GM18517 (cell line): ENCODE measurements at regions not wholly inside any gene's neighbourhood (a gene's known extent, or its start where the extent isn't known, plus 50 kb on each side); places are given as distances from the start of the nearest gene placed in this dataset.

ENCODE experiments used
- ATAC-seq: cut with Tn5 transposase; IDR thresholded peaks from one replicate; pipeline ENCODE4 v1.9.1; 2021; ENCODE audit warnings: mild to moderate bottlenecking, moderate library complexity; ENCODE audit not compliant: unreplicated experiment

DNA sequence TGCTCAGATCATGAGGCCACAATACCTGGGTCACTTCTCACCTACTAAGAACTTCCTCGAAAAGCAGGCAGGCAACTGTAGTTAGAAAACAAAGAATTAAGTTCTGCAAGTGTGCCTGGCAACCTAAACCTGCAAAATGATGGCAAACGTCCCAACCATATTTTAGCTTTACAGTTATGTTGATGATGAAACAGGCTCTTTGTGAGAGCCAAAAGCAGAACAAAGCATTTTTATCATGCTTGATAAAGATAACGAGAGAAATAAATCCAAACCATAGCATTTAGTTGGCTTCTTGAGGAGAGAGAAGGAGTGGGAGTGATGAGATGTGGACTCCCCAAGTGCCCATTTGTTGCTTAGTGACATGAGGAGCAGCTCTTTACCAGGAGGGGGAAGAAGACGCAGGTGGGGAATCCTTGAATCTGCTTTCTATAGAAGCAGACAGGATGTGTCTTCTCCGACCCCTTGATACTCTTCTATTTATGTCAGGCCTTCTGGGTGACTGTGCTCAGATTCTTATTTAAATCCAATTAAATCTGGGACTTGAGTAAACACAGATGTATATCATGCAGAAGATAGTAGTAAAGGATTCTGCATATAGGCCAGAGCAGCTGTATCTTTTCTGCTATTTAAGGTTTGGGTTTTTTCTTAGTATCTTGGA lies 221.2 kb downstream of the TMEM167A start:
- ATAC-seq = no peak

DNA sequence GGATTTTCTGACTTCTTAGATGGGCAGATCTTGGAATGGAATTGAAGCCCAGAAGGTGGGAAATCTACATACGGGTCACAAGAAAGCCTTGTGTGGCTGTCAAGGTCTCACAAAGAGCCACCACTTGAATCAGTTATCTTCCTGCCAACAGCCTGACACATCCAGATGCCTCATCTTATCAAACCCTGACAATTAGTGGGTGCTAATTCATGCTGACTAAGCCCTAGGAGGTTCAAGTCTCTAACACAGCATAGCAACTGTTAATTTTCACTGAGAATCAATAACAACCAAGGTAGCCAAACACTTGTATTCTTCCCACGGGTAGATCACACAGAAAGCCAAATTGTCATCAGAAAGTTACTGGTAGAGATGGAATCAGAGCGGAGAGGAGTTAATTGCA lies 222.2 kb downstream of the TMEM167A start:
- no peak for ATAC-seq

DNA sequence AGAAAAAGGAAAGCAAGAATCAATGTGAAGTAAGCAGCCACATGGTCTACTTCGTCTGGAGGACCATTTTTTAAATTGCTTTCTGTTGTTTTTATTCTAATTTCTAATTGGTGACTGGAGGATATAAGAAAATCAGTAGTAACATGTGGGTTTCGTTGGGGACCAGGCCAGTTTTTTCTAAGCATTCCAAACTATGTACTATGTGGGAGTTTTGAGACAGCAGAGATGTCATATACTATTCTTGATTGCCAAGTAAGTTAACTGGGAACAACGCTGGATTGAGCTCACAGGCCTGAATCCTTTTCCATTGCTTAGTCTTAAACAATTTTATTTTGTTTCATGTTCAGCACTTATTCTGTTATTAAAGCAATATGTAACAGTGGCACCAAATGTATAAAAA lies 225.7 kb downstream of the TMEM167A start:
- ATAC-seq = no peak

DNA sequence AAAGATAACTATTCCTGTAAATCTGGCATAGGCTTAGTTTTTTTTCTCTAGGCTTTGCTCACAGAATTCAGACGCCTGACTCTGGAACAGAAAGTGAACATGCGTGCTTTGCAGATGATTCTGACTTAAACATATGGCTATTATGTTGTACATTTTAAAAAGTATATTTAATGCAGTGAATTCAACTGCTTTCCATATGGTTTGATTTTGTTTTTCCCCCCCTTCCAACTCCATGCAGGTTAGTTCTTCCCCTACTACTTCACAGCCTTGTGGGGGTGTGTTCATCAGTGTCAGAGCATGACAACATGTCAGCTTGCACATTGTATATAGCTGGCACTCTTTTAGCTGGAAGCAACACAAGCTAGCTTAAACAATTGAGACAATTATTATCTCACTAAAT lies 226.8 kb downstream of the TMEM167A start:
- no peak for ATAC-seq

DNA sequence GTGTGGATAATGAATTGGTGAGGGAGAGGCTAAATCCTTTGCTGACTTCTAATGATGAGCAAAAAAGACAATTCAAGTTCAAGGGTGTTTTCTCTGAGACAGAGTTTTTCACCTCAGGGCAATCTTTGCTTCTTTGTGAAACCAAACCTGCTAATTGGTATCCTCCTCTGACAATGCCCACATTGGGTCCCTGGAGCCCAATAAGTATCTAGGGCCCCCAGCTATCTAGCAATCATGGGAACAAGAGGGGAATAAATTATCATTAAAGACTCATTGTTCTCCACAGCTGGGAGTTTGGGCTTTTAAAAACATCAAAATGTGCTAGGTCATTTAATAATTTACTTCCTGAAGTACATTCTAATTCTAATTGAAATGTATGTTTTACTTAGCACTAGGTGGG lies 227.3 kb downstream of the TMEM167A start:
- no peak for ATAC-seq

DNA sequence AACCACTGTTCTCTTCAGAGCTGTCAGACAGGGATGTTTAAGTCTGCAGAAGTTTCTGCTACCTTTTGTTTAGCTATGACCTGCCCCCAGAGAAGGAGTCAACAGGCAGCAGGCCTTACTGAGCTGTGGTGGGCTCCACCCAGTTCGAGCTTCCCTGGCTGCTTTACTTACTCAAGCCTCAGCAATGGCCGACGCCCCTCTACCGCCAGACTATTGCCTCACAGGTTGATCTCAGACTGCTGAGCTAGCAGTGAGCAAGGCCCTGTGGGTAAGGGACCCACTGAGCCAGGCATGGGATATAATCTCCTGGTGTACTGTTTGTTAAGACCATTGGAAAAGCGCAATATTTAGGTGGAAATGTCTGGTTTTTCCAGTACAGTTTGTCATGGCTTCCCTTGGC lies 229.6 kb downstream of the TMEM167A start:
- no peak for ATAC-seq

DNA sequence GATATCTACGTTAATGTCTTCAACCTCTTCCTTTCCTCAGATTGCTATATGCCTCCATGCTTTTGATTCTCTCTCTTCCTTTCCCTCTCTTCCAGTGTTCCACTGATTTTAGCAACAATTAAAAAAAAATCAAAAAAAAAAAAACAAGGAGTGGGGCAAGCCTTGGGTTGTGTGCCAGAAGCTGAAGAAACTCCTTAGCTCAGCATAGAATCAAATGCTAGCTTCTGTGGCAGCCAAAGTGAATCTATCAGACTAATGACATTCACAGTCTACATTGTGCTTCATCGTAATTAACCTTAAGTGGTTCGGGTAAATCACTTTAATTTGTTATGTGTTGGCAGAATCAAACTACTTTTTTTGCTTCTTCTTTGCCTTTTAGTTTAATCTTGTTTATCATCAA lies 237.3 kb downstream of the TMEM167A start:
- ATAC-seq = no peak

DNA sequence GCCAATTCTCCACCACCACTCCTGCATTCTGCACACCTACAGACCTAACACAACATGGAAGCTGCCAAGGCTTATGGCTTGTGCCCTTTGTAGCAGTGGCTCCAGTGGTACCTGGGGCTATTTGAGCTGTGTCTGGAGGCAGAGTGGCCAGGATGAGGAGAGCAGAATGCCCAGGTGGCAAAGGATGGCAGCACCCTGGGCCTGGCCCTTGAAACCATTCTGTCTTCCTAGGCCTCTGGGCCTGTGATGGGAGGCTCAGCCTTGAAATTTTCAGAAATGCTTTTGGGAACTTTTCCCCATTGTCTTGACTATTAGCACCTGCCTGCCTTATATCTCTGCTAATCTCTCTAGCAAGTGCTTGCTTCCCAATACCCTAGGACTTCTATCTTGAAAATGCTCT lies 241.7 kb downstream of the TMEM167A start:
- no peak for ATAC-seq

DNA sequence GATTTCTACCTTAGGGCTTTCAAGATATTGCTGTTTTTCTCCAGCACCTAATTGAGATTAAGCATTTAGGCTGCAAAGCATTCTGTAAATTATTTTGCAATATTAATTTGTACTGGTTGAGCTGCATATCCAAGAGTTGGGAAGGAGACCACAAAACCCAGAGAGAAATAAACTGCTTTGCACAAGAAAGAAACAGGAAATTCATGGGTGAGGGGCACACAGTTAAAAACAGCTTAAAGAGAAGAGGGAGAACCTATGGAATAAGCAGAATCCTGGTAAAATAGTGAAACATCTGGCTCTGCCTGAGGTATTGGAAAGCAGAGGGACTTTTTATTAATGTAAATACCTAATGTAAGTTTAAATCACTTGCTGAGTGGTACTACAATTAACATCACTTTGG lies 243.0 kb downstream of the TMEM167A start:
- no peak for ATAC-seq

DNA sequence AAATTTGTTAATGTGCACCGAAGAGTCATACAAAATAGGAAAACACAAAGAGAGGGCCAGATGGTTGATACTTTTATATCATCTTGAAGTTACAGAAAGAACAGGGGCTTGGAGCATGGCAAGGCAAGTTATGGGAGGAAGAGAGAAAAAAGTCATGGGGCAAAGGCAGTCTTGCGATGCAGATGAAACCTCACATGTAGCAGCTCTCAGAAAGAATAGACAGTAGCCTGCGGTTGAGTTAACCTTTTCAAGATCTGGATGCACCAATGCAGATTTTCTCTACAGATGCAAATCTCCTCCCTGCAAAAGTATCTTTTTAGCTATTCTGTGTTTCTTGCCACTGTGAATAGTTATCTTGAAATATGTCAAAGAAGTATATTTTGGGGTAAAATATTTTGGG lies 243.9 kb downstream of the TMEM167A start:
- ATAC-seq = no peak

DNA sequence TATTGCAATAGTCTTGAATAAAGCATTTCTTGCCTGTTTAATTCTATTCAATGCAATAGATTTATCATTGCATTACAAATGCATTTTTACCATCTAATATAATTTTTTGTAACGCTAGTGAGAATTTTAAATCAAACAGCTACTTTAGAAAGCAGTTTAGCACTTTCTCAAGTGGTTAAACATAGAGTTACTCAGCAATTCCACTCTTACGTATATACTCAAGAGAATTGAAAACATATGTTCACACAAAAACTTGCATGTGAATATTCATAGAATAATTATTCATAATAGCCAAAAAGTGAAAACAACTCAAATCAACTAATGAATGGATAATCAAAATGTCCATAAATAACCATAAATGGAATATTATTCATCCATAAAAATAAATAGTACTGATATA lies 244.7 kb downstream of the TMEM167A start:
- no peak for ATAC-seq

DNA sequence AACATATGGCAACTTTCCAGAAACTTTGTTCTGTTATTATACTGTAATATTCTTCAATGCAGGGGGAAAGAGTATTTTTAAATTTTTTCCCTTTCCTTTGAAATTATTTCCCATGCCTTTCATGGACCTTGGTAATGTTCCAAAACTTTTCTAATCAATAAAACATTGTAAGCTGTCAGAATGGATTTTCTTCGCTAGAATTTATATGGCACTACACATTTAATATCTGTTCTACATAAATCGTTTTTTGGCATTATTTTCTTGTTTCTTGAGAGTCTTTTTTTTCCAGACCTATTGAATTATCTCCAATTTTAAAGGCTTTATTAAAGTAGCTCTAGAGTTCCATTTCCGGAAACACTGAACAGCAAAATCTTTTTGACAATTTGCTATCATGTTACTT lies 249.0 kb downstream of the TMEM167A start:
- no peak for ATAC-seq

DNA sequence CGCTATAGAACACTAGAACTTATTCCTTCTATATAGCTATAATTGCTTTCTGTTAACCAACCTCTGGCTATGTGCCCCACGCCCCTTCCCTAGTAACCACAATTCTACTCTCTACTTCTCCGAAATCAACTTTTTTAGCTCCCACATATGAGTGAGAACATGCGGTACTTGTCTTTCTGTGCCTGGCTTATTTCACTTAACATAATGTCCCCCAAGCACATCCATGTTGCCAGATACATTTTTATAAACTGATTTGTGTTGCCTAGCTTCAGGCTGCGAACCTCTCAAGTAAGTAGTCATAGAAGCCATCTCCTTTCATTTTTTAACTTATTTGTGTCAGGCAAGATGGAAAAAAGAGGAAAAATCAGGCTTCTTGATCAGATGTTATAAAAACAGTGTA lies 249.5 kb downstream of the TMEM167A start:
- ATAC-seq = no peak

DNA sequence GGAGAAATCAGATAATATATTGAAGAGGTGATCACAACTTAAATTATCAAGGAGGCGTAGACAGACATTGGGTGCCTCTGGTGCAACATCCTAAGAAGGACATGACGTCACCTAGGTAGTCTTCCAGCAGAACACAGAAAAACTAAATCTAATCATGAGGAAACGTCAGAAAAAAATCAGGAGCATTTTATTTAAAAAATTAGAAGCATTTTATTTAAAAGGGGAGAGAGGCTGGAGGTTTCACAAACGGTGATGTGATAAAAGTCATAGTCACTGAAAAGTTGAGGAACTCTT lies 254.6 kb downstream of the TMEM167A start:
- ATAC-seq = no peak

DNA sequence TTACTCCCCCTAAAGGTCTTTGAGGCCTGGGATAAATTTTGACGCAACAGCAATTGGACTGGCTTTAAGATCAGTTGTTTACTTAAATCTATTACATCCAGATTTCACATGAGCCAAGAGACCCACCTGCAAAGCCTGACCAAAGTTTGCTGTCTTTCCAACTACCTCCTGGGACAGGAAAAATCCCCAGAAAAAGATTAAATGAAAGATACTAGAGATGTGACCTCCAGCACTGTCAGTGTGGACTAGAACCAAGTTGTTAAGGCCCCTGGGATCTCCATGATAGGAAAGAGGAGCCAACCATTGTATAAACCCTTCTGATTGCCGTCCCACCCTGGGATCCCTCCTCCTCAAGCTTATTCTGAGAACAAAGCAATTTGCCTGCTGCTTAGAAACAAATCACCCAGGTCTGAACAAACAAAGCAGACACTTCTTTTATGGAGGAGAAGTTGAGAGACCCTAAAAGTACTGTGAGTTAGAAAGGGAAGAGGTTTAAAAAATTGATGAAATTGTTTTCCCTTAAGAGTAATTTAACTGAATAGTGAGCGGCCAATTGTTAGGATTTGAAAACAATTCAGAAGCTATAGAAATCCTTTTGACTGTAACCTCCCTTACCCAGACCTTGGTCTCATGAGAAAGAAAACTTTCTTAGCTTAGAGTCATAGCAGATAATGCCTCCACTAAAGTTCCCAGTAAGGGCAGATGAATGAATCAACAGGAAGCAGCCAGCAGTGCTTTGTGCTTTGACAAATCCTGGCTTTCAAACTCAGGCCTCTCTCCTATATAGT lies 255.2 kb downstream of the TMEM167A start:
- ATAC-seq = no peak

DNA sequence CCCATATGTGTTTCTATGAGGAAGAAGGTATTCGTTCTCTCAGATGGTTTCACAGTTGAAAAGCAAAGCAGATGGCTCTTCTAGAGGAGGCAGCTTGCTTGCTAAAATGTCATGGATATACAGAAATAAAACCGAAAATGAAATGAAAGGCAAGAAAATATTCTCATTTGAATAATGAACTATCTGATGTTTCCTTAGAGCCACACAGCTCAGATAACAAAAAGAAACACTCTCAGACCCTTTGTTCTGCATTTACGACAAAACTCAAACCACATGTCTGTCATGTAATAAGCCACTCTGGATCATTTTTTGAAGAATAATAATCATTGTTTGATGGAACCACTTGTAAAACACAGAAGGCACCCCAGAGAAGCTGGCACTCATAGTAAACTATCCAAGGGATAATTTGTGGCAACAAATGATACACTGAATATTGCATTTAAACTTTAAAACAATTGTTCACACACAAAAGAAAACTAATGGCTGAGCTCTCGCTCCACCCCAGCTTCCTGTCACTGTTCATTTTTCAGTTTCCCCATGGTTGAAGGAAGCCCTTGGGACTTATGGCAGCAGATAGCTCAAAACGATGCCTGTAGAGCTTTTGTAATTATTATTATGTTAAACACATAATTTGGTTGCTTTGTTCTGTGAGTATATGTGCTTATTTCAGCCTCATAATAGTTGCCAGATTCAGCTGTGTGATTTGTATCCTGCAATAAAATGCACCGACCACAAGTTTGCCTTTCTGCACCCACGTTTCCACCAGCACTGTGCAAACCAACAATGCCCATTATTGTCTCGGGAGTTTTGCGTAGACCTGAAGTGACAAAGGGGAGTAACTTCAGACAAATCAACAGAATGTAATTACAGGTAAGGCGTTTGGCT lies 256.0 kb downstream of the TMEM167A start:
- peak; percentile 92 for ATAC-seq

DNA sequence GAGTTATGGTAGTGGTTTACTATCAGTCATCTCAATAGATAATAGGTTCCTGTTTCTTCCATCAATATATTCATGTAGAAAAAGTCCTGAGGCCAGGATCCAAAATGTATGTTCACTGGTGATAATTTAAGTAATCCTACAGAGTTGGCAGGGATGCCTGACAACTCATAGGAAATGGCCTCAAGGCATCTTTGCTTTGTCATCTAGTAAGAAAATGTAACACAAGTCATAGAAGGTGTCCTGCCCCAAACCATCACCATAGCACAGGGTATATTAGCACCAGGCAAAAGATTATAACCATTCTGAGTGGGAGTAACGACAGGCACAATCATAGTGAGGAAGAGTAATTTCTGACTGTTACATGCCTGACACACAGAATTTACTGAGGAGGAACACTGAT lies 257.0 kb downstream of the TMEM167A start:
- ATAC-seq = no peak

DNA sequence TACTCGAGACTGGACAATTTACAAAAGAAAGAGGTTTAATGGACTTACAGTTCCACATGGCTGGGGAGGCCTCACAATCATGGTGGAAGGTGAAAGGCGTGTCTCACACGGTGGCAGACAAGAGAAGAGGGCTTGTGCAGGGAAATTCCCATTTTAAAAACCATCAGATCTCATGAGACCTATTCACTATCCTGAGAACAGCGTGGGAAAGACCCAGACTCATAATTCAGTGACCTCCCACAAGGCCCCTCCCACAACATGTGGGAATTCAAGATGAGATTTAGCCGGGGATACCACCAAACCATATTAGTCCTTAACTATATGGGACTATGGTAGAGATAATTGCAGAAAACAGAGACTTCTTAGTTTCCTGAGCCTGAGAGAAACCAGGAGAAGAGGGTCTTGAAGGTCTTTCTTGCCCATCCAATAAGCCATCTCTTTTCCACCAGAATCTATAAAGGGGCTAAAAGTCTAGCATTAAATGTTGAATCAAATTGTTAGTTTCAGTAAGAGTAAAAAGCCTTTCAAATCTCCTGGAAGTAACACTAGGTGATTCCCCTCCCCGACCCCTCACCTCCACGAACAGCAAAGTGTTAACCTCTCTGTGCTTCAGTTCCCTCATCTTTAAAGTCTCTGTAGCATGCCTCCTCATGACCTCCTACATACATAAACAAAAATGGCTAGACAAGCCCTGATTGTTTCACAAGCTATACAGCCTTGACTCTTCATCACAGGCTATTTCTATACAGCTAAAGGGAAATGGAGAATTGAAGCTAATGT lies 259.1 kb downstream of the TMEM167A start:
- ATAC-seq = no peak

DNA sequence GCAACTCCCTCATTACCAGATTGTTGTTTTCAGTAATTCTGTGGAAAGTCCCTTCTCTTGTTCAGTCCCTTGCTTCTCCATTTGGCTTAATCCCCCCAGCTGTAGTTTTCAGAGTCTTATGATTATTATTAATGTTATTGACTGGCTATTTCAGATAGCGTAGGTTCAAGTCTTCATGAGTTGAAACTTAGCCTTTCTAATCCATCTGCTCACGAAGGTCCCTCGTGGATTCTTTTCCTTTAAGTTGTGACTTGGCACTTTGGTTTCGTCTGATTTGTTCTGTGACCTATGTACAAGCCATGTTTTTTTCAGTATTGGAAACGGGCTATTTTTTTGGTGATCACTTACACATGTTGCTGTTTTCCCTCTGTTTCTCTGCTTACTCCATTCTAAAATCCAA lies 260.3 kb downstream of the TMEM167A start:
- no peak for ATAC-seq

DNA sequence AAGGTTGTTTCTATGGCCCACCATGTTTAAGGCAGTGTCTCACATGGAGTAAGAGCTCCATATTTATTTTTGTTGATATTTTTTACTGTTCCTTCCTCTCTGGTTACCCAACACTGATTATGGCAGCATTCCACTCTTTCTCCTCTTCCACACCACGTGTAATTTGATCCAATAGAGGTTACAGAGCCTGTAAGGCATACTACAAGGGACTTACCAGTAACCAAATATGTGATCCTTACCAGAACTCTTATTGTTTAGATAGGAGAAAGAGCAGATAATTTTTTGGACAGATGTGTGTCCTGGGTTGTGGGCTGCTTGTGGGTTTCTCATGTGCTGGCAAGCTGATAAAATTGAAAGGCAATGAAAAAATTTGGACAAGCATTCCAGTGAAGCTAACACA lies 261.3 kb downstream of the TMEM167A start:
- ATAC-seq = no peak

DNA sequence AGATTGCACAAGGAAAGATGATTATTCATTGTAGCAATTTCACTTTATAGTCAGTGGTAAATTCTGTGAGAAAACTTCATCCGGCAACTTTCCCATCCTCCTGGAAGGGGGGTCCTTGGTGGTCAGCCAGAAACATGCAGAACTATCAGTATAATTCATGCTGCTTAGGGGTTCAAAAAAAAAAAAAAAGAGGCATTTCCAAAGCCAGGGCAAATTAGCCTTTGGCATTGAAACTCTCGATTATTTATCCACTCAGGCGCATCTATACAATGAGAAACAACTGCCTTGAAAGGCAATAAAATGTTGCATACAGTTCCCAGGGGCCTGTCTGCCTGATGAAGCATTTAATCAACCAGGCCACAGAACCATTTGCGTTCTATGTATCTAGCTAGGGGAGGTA lies 263.3 kb downstream of the TMEM167A start:
- ATAC-seq = no peak
